ENCODE measurements at regions not wholly inside any gene's neighbourhood (a gene's known extent, or its start where the extent isn't known, plus 50 kb on each side); places are given as distances from the start of the nearest gene placed in this dataset.
A peak's percentile ranks its signal among the peaks of the same experiment; 100 is the strongest.

DNA sequence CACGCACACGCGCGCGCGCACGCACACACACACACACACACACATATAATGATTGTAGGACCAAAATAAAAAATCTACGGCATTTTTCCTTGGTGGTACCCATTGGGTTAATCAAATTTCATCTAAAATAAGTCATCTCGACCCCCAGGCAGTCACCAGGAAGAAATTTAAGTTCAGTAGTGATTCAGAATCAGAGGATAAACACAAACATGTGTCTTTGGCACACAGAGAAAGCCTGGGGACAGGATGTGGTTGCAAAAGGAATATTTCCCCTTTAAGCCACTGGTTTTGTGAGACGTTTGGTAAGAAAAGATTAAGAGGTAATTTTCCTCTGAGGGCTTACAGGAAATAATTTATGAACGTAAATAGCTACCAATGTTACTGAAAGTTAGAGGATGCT is 171.6 kb upstream of the PIEZO2 start:
- DNase-seq (ENCODE audit: low spot score), result no peak

DNA sequence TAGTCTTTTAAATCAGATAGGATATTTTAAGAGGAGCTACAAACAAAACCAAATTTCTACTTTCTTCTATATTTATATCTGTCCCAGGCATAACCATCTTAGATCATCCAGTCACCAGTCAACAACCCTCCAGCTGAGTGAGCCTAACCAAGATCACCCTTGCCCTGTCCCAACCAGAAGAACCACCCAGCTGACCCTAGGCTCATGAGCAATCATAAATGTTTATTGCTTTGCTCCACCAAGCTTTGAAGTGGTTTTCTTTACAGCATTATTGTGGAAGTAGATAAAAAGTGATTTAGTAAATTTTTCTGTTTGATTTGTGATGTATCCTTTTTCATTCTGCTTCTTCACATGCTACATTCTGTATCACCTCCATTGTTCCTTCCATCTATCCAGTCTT is 167.2 kb upstream of the PIEZO2 start:
- DNase-seq (ENCODE audit: low spot score), result no peak

DNA sequence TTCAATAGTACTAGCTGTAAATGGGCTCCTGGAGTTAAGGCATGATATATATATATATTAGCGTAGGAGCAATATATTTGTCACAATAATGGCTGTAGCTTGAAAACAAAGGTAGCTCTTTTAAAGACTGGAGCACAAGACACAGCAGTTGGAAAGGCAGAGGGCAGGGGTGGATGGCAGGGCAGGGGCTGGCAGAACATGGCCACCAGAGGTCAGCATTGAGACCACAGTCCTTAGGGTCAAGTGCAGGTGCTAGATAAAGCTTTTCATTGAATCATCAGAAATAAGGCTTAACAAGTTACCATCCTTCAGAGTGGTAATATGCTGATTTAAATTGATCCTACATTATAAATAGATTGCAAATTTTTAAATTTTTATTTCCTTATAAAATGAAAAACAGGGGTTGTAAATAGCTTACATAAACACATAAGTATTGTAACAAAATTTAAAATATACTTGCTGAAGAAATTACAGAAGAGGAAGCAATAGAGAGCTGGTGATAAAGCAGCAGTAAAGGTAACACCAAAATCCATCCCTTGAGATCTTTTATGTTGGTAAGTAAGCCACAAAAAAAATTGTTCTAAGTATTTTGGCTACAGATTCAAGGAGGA is 161.2 kb upstream of the PIEZO2 start:
- no peak for DNase-seq (ENCODE audit: low spot score)

DNA sequence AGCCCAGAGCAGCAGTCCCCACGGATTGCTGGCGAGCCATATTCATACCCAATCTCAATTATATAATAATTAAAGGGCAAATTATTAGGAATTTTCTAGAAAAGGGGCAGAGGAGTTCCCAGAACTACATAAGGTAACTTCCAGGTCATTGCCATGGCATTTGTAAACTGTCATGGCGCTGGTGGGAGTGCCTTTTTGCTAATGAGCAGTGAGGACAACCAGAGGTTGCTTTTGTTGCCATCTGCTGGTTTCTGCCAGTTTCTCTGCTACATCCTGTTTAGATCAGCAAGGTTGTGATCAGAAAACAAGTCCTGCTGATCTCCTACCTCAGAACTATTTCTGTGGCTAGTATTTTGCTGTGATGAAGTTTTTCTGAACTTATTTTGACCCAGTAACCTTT is 159.8 kb upstream of the PIEZO2 start:
- DNase-seq (ENCODE audit: low spot score), result no peak

DNA sequence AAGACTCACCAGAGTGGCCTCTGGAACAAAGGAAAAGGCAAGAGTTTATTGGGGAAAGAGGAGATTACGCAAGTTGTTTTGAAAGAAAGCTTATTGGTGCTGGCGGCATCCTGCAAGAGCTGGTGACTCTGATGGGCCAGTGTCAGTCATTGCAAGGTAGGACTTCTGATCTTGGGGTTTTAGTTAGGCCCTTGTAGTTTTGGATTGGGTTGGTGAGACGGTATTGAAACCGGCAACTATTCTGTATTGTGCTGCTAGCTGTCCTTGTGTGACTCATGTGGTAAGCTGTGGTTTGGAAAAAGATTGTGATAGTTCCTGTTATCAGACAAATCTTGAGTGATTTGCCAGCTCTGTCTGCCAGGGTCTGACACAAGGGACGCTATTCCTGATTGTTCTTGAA is 159.1 kb upstream of the PIEZO2 start:
- no peak for DNase-seq (ENCODE audit: low spot score)

DNA sequence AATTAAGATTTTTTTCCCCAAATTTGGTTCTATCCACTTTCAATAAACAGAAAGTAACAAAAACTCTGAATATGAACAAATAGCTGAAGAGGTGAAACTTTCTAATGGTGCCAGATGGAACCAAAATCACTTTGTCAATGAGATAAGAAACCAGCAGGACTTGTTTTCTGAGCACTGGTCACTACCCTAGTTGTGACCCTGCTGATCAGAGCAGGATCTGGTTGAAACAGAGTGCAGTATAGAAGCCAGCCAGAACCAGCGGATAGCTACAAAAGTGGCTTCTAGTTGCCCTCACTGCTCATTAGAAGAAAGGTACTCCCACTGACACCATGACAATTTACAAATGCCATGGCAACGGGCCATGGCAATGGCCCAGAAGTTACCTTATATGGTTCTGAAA is 158.3 kb upstream of the PIEZO2 start:
- no peak for DNase-seq (ENCODE audit: low spot score)

DNA sequence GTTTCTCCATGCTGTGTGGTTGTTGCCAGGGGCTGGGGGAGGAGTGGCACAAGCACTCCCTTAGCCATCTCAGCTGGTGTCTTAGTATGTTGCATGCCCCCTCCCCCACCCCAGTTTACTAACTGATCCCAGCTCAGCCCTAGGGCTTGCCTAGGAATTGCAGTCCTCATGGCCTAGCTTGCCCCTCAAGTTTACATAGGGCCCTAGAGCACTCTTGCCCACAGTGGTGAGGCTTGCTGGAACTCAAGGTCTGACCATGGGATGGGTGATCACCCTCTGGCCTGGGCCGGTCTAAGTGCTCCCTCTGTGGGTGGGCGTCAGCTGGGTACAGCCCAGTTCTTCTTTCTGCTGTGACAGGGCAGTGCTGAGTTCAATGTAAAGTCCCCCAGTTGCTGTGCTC is 156.1 kb upstream of the PIEZO2 start:
- DNase-seq (ENCODE audit: low spot score), result no peak

DNA sequence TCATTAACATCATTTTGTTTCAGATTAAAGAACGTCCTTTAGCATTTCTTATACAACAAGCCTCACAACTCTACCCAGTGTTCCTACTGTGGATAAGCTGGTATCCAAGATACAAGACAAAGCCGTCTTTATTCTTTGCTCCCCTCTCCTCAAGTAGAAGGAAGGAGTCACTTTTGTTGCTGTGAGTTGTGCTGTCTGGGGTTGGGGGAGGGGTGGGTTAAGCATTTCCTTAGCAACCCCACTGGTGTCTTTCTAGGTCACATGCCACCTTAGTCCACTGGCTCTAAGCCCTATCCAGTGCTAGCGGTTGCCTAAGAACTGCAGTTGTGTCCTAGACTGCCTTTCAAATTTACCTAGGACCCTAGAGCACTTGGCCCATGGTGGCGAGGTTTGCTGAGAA is 155.6 kb upstream of the PIEZO2 start:
- DNase-seq (ENCODE audit: low spot score), result peak; percentile 38

DNA sequence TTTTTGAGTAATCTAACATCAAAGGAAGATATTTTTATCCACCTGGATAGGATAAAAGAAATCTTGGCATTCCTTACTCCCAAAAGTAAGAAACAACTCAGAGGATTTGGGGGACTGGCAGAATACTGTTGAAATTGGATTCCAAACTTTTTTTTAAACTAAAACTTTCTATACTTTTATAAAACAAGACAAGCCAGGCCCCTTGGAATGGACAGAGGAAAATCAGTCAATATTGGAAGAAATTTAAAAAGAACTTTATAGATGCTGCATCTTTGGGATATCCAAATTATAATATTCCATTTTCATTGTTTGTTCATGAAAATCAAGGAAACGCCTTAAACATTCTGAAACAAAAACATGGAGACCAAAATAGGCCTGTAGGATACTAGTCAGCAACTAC is 147.6 kb upstream of the PIEZO2 start:
- DNase-seq (ENCODE audit: low spot score), result no peak

DNA sequence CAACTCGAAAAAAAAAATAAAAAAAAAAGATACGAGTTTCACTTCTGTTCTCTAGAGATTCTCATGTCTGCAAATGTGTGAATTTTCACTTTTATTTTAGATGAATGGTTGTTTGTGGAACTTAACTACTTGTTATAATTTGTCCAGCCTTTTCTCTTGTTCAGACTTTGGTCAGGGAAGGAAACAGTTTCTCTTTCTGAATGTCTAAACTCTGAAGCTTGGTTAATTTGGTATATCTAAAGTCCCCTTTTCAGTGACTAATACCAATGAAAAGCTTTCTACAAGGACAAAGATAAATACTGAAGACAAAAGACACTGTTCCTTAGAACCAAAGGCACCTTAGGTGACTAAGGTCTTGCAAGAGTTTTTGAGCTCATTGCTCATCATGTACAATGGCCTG is 144.4 kb upstream of the PIEZO2 start:
- no peak for DNase-seq (ENCODE audit: low spot score)

DNA sequence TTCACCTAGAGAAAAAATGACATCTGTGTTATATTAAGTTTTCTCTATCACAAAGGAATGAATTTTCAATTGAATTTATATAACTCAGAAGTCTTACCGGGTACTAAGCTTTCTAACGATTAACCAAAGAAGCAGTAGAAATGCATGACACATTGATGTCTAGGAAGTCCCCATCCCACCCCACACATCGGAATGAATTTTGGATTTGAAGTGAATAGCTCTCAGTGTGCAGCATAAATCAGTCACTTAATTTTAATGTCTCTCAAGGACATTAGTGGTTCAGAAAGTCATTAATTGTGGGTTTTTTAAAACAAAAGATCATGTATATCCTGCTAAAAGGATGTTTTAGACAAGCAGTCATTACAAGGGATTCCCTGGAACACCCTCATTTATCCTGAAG is 141.4 kb upstream of the PIEZO2 start:
- peak; percentile 25 for DNase-seq (ENCODE audit: low spot score)

DNA sequence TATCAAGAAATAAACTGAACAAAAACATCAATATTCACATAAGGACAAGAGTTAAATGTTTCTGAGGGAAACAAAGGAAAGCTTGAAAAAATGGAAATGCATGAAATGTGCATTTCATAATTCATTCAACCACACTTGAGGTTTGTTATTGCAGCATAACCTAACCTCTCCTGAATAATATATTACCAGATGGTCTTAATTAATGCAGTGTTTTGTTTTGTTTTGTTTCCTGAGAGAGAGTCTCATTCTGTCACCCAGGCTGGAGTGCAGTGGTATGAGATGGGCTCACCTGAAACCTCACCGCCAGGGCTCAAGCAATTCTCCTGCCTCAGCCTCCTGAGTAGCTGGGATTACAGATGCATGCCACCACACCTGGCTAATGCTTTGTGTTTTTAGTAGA is 139.9 kb upstream of the PIEZO2 start:
- DNase-seq (ENCODE audit: low spot score), result no peak

DNA sequence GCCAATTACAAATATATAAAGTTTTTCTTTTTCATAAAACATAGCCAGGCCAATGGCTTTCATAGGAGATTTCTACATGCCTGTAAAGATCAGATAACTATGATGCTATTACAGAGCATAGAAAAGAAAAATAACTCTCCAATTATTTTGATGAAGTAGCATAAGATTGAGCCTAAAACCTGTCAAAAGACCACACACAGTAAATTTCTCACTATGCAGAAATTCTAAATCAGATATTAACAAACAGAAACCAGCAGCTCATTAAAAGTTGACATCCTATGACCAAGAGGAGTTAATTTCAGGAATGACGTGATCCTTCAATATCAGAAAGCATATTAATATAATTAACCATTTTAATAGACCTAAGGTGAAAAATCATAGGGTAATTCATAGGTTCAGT is 139.0 kb upstream of the PIEZO2 start:
- DNase-seq (ENCODE audit: low spot score), result no peak

DNA sequence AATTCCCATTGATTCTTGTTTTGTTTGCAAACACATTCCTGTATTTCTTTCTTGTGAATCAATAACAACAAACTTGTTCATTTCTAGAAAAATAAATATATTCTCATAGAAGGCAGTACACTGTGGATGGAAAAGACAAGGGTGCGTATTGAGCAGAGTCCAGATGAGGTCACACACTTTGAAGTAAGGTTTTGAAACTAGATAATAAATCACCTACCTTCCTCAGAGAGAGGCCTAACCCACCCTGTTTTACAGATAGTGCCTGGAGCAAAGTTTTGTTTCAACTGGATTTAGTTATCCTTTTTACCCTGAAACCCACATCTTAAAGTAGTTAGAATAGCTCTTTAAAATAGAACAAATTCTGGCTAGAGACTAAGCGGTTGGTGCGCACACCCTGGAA is 137.1 kb upstream of the PIEZO2 start:
- DNase-seq (ENCODE audit: low spot score), result no peak

DNA sequence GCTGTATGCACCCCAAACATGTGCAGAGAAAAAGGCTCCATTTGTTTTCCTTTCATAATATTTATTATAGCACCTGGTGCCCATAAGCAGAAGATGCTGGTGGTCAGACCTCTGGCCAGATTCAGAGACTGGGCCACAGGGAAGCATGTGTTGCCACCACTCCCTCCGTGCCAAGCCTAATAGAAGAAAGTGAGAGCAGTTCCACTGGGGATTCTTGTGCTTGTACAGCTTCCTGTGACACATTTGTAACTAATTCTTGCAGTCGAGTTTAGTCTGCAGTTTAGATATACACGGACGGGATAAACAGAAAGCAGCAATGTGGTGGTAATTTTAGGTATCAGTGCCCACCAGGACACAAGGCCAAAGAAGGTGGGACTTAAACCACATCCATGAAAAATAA is 135.4 kb upstream of the PIEZO2 start:
- DNase-seq (ENCODE audit: low spot score), result no peak

DNA sequence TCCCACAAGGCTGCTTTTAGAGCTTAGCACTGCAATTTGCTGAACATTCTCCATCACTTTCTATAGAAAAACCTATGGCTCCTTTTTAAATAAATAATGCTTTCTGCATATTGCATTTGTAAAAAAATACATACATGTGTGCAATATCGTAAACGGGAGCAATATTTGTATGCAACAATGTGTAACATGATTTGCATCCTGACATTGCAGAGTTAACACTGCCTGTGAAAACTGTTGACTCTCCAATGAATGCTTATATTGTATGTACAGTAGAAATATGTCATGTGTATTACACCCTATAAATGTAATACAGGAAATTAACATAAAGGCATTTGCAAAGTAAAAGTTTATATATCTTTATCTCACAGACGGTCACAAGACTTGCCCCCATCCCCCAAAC is 135.0 kb upstream of the PIEZO2 start:
- peak; percentile 45 for DNase-seq (ENCODE audit: low spot score)

DNA sequence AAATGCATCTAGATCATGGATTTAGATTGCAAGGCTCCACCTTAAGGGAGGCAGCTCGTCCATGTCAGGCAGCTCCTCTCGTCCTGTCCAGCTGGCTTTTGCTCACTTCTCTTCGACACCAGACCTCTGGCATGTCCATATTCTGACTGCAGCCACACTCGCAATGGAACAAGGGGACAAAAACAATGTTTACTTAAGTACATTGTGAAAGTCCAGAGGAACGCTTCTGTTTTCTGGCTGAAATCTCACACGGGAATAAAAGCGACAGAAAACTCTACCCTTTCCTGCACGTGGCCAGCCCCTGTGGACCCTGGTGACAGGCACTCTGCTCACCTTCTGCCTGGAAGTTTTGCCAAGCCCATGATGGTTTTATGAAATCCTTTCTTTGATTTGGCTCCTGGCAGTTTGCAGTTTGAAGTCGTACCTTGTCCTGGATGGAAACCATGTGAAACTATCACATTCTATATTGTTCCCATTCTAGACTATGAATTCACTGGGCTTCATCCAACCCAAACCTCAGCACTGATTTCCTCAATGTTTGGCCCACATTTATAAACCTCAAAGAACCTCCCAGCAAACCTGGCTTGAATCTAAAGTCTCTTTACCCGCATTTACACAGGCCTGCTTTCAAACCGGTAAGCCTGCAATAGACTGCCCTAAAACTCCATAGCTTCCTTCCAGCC is 134.3 kb upstream of the PIEZO2 start:
- no peak for DNase-seq (ENCODE audit: low spot score)

DNA sequence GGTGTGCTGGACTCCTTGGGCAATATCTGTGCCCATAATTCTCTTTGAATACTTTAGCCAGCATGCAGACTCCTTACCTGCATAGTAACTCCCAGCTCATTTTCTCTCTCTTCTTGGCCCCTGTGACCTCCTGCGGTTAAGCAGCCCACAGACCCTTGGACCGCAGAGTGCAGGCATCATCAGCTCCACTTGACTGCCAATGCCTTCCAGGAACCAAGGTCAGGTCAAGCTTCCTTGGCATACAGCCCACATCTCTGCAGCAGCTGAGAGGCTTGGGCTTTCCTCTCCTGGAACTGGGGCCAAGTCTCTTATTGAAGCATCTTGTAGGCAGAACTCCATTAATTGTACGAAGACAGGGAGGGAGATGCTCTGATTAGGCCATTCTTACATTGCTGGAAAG is 130.1 kb upstream of the PIEZO2 start:
- no peak for DNase-seq (ENCODE audit: low spot score)

DNA sequence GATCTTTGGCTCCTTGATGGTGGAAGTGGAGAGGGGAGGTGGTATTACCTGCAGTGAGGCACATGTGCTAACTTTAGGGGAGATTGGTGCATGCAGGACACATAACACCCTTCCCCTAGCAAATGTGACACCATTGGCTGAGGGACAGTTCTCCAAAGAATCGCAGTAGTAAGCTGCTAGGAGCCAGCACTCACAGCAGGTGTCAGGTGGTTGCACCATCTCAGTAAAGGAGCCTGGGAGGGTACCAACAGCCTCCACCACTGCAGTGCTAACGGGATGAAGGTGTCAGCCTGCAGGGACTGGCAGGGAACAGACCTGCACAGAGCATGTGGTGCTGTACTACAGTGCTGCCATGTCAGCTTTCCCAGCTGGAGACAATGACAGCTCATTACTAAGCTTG is 127.3 kb upstream of the PIEZO2 start:
- no peak for DNase-seq (ENCODE audit: low spot score)

DNA sequence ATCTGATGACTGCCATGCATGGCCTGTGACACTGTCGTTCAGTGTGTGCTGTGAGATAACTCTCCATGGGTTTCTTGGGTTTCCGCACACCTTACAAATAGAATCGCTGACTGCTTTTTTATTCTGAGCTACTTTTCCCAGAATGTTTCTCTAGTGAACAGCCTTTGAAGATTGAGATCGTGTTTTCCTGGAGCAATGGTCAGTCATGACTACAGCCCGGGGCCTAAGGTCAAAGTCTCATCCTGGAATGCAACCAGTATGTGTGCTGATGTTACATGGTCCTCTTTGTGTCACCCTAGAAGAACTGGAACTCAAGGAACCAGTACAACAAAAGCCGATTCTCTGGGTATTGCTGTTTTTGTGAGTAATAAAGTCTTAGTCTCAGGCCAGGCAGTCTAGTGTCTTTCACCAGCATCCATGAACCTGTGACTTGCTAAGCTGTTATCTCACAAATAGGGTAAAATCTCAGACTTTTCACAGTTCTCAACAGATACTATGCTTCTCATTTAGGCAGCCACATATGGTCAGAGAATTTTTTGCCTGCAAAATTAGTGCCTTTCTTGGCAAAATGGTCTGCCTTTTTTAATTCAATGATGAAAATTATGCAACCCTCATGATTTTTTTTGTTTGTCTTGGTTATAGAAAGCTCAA is 124.9 kb upstream of the PIEZO2 start:
- no peak for DNase-seq (ENCODE audit: low spot score)

DNA sequence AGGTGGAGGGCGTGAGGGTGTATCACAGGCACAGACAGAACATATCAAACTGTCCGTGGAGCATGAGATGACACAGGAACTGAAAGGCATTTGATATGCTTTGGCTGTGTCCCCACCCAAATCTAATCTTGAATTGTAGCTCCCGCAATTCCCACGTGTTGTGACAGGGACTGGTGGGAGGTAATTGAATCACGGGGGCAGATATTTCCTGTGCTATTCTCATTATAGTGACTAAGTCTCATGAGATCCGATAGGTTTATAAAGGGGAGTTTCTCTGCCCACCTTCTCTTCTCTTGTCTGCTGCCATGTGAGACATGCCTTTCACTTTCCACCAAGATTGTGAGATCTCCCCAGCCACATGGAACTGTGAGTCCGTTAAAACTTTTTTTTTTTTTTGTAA is 123.1 kb upstream of the PIEZO2 start:
- no peak for DNase-seq (ENCODE audit: low spot score)

DNA sequence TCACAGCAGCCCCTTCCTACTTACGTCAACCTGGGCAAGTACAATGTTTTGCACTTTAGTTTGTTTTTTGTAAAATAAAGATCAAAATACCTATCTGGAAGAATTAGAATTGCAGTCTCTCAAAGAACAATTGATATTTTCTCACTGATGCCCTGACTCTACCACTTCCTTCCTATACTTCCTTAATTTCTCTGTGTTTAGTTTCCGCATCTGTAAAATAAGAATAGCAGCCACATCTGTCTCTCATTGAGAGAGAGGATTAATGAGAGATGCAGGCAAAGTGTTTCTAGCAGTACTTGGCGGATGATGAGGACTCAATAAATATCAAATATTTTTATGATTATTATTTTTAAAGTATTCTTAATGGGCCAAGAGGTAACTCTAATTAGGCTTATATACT is 122.6 kb upstream of the PIEZO2 start:
- DNase-seq (ENCODE audit: low spot score), result no peak

DNA sequence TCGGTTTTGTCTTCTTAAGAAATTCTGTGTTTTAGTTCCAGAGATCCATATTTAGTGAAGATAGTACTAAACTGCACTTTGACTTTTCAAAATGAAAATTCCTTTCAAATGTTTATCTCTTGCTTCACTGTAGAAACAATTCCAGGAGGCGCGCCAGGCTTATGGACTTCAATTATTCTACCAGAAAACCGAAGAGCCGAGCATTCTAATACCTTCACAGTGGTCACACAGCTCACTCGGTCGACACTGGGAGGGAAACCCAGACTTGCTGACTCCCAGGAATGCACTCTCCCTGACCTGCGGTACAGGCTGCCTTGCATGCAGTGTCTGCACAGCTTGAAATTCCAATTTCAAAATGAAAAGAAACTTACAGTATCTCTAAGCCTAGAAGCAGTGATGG is 119.9 kb upstream of the PIEZO2 start:
- DNase-seq (ENCODE audit: low spot score), result no peak

DNA sequence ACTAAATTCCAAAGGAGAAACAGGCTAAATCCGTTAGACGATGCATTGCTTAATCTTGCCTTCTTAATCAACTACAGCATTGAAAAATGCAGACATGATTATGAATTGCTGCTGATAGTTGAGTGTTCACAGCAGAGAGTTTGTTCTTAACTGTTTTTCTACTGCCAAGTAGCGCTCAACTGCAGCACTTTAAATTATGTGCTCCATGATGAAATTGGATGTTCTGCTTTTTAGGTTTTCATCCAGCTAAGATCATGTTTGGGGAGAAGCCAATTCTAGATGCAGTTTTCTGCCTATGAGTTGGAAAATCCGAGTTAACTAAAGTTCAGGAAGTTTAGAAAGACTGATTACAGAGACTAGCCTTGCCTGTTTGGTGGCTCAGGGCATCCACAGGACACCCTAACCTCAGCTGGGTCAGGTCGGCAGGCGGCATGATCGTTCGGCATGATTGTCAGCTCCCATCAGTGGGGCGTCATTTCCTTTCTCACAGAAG is 119.4 kb upstream of the PIEZO2 start:
- DNase-seq (ENCODE audit: low spot score), result no peak

Measured in COLO829 (cell line).